Right atrium auricular region (tissue), 2 donors: ENCODE measurements at regions not wholly inside any gene's neighbourhood (a gene's known extent, or its start where the extent isn't known, plus 50 kb on each side); places are given as distances from the start of the nearest gene placed in this dataset.

Experiments used
- DNase-seq: peaks from one replicate; pipeline ENCODE4 v3.0.0-alpha.2; 2019; ENCODE audit warnings: low spot score
- H3K27ac ChIP-seq, 2 donors: fragments of 200-600 bp; sonication (generic); 1 replicate in 1 of 2; 2 replicates in 1 of 2; pipeline ENCODE4 v1.5.1; 2016 to 2019
- H3K27me3 ChIP-seq, 2 donors: fragments of 200-600 bp; sonication (generic); one replicate each; pipeline versions ENCODE4 v1.5.1 to v1.6.0; 2017 to 2019
- H3K36me3 ChIP-seq: fragments of 200-600 bp; sonication (generic); one replicate; pipeline ENCODE4 v1.5.1; 2016
- H3K4me1 ChIP-seq, 2 donors: fragments of 200-600 bp; sonication (generic); one replicate each; pipeline versions ENCODE4 v1.5.1 to v1.6.0; 2017 to 2019
- H3K4me3 ChIP-seq, 2 donors: fragments of 200-600 bp; sonication (generic); 1 replicate in 1 of 2; 2 replicates in 1 of 2; pipeline ENCODE4 v1.5.1; 2017 to 2019; ENCODE audit warnings: mild to moderate bottlenecking in 1 of 2, moderate library complexity in 1 of 2
- H3K9me3 ChIP-seq, 2 donors: fragments of 200-600 bp; sonication (generic); one replicate each; pipeline ENCODE4 v1.5.1; 2019
- CTCF ChIP-seq, 2 donors: fragments of 200-600 bp; sonication (generic); IDR thresholded peaks; one replicate each; pipeline ENCODE4 v1.5.1; 2019; ENCODE audit warnings: antibody characterized with exemption in 2 of 2

DNA sequence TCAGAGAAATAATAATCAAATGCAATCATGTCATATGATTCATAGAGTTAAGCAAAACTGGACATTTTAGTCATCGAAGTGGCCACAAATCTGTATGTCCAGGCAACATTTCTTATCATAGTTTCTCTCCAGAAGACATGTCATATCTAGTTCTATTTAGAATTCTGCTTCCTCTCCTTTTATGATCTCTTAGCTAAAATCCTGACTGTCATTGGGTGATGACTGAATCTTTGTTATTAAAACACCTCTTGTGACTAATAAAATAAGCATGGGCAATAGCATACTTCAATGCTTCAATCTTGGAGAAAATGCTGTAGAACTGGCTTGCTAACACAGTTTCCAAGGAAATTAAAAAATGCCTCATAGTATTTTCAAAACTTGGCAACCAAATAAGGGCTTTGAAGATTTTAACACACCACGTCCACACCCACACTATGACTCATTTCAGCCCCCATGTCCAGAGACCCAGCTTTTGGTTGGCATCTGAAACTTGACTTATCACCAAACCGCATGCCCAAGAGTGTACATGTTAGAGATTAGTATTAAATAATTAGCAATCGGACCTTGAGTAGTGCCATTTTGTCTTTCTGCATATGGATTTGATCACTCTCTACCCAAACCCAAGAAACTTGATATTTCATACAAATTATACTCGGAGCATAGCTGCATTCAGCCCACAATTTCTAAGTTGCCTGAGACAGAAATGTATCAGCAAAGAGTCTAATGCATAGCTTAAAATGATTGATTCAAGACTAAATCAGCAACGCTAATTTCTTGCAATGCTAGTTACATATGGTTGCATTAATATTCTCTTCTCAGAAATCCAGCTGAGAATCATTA is 106.5 kb upstream of the ETAA1 start:
- no peaks in the 10 kb centered on the region for H3K27me3 ChIP-seq
- no peak for TF ChIP-seq CTCF (IDR thresholded peaks at IDR 0.05)
- DNase-seq: no peak
- no peak overlapping the region for H3K4me3 ChIP-seq
- no peaks in the 10 kb centered on the region for H3K36me3 ChIP-seq
- no peak overlapping the region for H3K27ac ChIP-seq
- H3K4me1 ChIP-seq: no peaks in the 10 kb centered on the region
- no peaks in the 10 kb centered on the region for H3K9me3 ChIP-seq

DNA sequence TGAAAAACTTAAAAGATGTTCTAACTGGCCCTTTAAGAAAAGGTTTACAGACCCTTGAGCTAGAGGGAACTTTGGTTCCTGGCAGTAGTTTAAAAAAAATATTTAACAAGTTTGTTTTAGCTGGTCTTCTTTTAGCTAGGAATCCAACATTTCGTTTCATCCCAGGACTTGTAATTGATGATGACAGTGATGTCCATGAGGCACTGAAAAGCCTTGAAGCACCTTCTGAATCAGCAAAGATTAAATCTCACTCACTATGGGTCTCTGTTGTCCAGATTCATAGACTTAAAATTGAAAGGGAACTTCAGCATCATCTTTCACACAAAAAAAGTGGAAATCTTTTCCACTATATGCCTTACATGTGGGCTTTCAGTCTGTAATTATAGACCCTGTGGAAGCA is 102.9 kb upstream of the ETAA1 start:
- DNase-seq: no peak
- Histone ChIP-seq H3K27me3 (no peaks in the 10 kb centered on the region), H3K27ac (no peak overlapping the region), H3K36me3 (no peaks in the 10 kb centered on the region), H3K9me3 (no peaks in the 10 kb centered on the region), H3K4me3 (no peak overlapping the region), H3K4me1 (no peaks in the 10 kb centered on the region)
- TF ChIP-seq CTCF (IDR thresholded peaks at IDR 0.05): no peak

DNA sequence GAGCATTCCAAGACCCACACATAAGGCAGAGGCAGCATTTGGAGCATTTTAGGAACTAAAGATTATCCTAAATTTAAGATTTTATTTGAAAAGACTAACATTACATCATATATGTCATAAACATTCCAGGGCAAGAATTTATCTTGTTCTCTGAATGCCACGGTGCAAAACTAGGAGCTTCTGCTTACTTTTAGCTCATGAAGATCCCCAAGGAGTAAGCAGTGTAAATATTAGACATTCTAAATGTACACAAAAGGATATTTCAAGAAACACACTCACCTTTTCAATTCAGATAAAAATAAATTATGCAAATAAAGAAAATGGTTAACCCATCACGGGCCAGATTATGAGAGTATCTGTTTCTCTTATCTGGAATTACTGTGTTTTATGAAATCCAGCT is 101.7 kb upstream of the ETAA1 start:
- no peak for TF ChIP-seq CTCF (IDR thresholded peaks at IDR 0.05)
- Histone ChIP-seq H3K36me3 (no peaks in the 10 kb centered on the region), H3K27ac (no peak overlapping the region), H3K4me3 (no peak overlapping the region), H3K4me1 (no peaks in the 10 kb centered on the region), H3K27me3 (no peaks in the 10 kb centered on the region), H3K9me3 (no peaks in the 10 kb centered on the region)
- DNase-seq: no peak

GRCh38 chr2:67295851-67296250 is 101.3 kb upstream of the ETAA1 start:
- H3K27ac ChIP-seq: no peak overlapping the region
- H3K4me3 ChIP-seq: no peak overlapping the region
- TF ChIP-seq CTCF (IDR thresholded peaks at IDR 0.05): no peak
- no peaks in the 10 kb centered on the region for H3K27me3 ChIP-seq
- no peaks in the 10 kb centered on the region for H3K9me3 ChIP-seq
- no peak for DNase-seq
- H3K4me1 ChIP-seq: no peaks in the 10 kb centered on the region
- H3K36me3 ChIP-seq: no peaks in the 10 kb centered on the region

GRCh38 chr2:67304300-67304890 is 92.7 kb upstream of the ETAA1 start:
- H3K4me1 ChIP-seq: no peaks in the 10 kb centered on the region
- no peak overlapping the region for H3K27ac ChIP-seq
- no peak overlapping the region for H3K4me3 ChIP-seq
- no peaks in the 10 kb centered on the region for H3K9me3 ChIP-seq
- no peaks in the 10 kb centered on the region for H3K27me3 ChIP-seq
- no peak for DNase-seq
- H3K36me3 ChIP-seq: no peaks in the 10 kb centered on the region
- no peak for TF ChIP-seq CTCF (IDR thresholded peaks at IDR 0.05)
